Omental fat pad (tissue), 3 donors: ENCODE measurements at regions not wholly inside any gene's neighbourhood (a gene's known extent, or its start where the extent isn't known, plus 50 kb on each side); places are given as distances from the start of the nearest gene placed in this dataset.

ENCODE experiments used
- ATAC-seq: fragments of 150-250 bp; one replicate; pipeline ENCODE4 v1.9.1; 2016; ENCODE audit warnings: mild to moderate bottlenecking, moderate library complexity; ENCODE audit not compliant: low FRiP score
- DNase-seq: peaks from one replicate; pipeline ENCODE4 v3.0.0-alpha.2; 2019; ENCODE audit warnings: low spot score
- CTCF ChIP-seq, 3 donors: fragments of 450-650 bp; IDR thresholded peaks; one replicate each; pipeline ENCODE4 v1.5.1; 2016 to 2017; ENCODE audit warnings: antibody characterized with exemption in 3 of 3, mild to moderate bottlenecking in 3 of 3, moderate library complexity in 2 of 3

GRCh38 chr2:180577567-180577966 lies 402.8 kb upstream of the UBE2E3 start:
- DNase-seq (no peak), ATAC-seq (no peak)
- TF ChIP-seq CTCF (IDR thresholded peaks at IDR 0.05), result no peak

GRCh38 chr2:180573951-180574350 lies 406.5 kb upstream of the UBE2E3 start:
- no peak for DNase-seq
- ATAC-seq, result no peak
- no peak for TF ChIP-seq CTCF (IDR thresholded peaks at IDR 0.05)

GRCh38 chr2:180572346-180572745 lies 408.1 kb upstream of the UBE2E3 start:
- TF ChIP-seq CTCF (IDR thresholded peaks at IDR 0.05), result no peak
- DNase-seq, result no peak

GRCh38 chr2:180571559-180571958 lies 408.8 kb upstream of the UBE2E3 start:
- DNase-seq (no peak), ATAC-seq (no peak)
- no peak for TF ChIP-seq CTCF (IDR thresholded peaks at IDR 0.05)

More at GRCh38 chr2:180572346-180572745, 408.1 kb upstream of the UBE2E3 start:
- no peak for ATAC-seq

- no peak for TF ChIP-seq CTCF (IDR thresholded peaks at IDR 0.05)
- ATAC-seq (no peak), DNase-seq (no peak)
Observed at GRCh38 chr2:180570864-180571263, 409.5 kb upstream of the UBE2E3 start.

GRCh38 chr2:180564051-180564450 lies 416.4 kb upstream of the UBE2E3 start:
- ATAC-seq (no peak), DNase-seq (no peak)
- no peak for TF ChIP-seq CTCF (IDR thresholded peaks at IDR 0.05)

- DNase-seq, result no peak
- ATAC-seq, result no peak
- no peak for TF ChIP-seq CTCF (IDR thresholded peaks at IDR 0.05)
Observed at GRCh38 chr2:180562378-180562777, 418.0 kb upstream of the UBE2E3 start.
